ENCODE measurements at regions not wholly inside any gene's neighbourhood (a gene's known extent, or its start where the extent isn't known, plus 50 kb on each side); places are given as distances from the start of the nearest gene placed in this dataset.

DNA sequence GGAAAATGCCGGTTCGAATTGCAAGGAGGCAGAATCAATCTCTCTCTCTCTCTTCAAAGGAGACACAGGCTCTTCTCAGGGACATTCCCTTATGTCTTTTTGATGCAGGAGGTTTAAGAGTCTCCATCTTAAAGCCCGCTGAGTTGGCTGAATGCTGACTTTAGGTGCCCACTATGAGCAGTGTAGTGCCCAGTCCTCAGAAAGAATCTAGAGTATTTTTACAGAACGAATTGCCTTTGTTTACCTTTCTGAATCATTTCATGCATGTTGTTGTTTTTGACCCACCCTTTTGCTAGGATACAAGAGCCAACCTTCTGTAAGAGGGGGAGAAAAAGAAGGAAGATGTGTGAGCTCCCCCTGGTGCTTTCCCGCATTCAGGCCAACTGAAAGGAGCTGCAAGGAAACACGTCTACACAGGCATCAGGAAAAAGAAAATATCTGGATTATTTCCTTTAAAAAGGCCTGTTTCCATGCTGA lies 193.5 kb upstream of the TCF4 start (continued):
- no peak for TF ChIP-seq SNRNP70 (optimal IDR thresholded peaks at IDR 0.05; ENCODE audit: low read depth, low read length)
- TF ChIP-seq, protein P1, sequence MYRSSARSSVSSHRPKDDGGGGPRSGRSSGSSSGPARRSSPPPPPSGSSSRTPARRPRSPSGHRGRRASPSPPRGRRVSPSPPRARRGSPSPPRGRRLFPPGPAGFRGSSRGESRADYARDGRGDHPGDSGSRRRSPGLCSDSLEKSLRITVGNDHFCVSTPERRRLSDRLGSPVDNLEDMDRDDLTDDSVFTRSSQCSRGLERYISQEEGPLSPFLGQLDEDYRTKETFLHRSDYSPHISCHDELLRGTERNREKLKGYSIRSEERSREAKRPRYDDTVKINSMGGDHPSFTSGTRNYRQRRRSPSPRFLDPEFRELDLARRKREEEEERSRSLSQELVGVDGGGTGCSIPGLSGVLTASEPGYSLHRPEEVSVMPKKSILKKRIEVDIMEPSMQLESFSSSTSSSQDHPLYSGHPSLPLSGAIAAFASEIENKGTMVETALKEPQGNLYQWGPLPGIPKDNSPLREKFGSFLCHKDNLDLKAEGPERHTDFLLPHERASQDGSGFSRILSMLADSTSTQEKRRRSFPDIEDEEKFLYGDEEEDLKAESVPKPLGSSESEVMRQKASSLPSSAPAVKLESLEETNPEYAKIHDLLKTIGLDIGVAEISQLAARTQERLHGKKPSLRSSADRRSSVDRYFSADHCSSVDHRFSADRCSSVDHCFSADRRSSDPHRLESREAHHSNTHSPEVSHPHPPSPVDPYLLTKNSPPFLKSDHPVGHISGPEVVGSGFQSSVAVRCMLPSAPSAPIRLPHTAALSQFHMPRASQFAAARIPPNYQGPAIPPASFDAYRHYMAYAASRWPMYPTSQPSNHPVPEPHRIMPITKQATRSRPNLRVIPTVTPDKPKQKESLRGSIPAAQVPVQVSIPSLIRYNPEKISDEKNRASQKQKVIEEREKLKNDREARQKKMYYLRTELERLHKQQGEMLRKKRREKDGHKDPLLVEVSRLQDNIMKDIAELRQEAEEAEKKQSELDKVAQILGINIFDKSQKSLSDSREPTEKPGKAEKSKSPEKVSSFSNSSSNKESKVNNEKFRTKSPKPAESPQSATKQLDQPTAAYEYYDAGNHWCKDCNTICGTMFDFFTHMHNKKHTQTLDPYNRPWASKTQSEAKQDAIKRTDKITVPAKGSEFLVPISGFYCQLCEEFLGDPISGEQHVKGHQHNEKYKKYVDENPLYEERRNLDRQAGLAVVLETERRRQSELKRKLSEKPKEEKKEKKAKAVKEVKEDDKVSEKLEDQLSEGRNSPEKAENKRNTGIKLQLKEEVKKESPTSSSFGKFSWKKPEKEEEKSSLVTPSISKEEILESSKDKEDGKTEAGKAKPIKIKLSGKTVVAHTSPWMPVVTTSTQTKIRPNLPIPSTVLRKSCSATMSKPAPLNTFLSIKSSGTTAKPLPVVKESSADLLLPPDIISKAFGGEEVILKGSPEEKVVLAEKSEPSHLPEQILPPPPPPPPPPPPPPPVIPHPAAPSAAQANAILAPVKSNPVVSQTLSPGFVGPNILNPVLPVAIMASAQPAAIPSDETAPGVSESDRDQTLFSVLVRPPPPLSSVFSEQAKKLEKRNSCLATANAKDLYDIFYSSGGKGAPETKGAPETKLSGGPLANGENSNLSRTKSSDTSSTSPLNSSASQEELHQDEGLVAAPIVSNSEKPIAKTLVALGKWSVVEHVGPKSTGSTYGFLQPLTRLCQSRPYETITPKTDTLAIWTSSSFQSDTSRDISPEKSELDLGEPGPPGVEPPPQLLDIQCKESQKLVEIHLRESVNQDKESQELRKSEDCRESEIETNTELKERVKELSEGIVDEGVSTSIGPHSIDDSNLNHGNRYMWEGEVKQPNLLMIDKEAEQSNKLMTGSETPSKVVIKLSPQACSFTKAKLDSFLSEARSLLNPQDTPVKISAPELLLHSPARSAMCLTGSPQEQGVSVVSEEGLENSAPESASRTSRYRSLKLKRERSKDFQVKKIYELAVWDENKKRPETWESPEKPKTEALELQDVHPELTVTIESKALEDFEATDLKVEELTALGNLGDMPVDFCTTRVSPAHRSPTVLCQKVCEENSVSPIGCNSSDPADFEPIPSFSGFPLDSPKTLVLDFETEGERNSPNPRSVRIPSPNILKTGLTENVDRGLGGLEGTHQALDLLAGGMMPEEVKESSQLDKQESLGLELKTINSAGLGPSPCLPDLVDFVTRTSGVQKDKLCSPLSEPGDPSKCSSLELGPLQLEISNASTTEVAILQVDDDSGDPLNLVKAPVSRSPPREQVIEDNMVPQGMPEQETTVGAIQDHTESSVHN (IDR thresholded peaks at IDR 0.05; ENCODE audit: borderline replicate concordance in 1 of 2, low read depth in 1 of 2) = no peak
- no peak for TF ChIP-seq KDM1A (IDR thresholded peaks at IDR 0.05)
- TF ChIP-seq TRIM25 (IDR thresholded peaks at IDR 0.05; ENCODE audit: borderline replicate concordance) = no peak
- no peak for TF ChIP-seq XRCC3 (IDR thresholded peaks at IDR 0.05)
- no peak for TF ChIP-seq CBX3 (IDR thresholded peaks at IDR 0.05; ENCODE audit: borderline replicate concordance in 1 of 2, low read length in 2 of 2)
- TF ChIP-seq TFE3 (CRISPR knock-in tag; IDR thresholded peaks at IDR 0.05) = no peak
- TF ChIP-seq PHF21A (IDR thresholded peaks at IDR 0.05; ENCODE audit: borderline replicate concordance, low read depth) = no peak
- peak; percentile 99 for TF ChIP-seq ZSCAN29 (IDR thresholded peaks at IDR 0.05)
- TF ChIP-seq FUS (optimal IDR thresholded peaks at IDR 0.05; ENCODE audit: low read depth, low read length) = no peak
- no peak for TF ChIP-seq ZNF57 (CRISPR knock-in tag; IDR thresholded peaks at IDR 0.05)
- no peak for TF ChIP-seq DPF2 (IDR thresholded peaks at IDR 0.05)
- TF ChIP-seq ZNF584 (CRISPR knock-in tag; IDR thresholded peaks at IDR 0.05; ENCODE audit: low read depth) = no peak
- TF ChIP-seq CXXC5 (CRISPR knock-in tag; IDR thresholded peaks at IDR 0.05) = no peak
- TF ChIP-seq SIN3B (IDR thresholded peaks at IDR 0.05; ENCODE audit: low read depth) = no peak
- TF ChIP-seq, protein P2, sequence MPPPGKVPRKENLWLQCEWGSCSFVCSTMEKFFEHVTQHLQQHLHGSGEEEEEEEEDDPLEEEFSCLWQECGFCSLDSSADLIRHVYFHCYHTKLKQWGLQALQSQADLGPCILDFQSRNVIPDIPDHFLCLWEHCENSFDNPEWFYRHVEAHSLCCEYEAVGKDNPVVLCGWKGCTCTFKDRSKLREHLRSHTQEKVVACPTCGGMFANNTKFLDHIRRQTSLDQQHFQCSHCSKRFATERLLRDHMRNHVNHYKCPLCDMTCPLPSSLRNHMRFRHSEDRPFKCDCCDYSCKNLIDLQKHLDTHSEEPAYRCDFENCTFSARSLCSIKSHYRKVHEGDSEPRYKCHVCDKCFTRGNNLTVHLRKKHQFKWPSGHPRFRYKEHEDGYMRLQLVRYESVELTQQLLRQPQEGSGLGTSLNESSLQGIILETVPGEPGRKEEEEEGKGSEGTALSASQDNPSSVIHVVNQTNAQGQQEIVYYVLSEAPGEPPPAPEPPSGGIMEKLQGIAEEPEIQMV (tag; conservative IDR thresholded peaks at IDR 0.05; ENCODE audit: low read depth) = no peak
